COLO668 (cell line): ENCODE measurements at regions not wholly inside any gene's neighbourhood (a gene's known extent, or its start where the extent isn't known, plus 50 kb on each side); places are given as distances from the start of the nearest gene placed in this dataset.

Experiments
- DNase-seq: peaks from one replicate; lab custom pipeline; 2025; ENCODE audit not compliant: unreplicated experiment; lab: John Stamatoyannopoulos, UW

DNA sequence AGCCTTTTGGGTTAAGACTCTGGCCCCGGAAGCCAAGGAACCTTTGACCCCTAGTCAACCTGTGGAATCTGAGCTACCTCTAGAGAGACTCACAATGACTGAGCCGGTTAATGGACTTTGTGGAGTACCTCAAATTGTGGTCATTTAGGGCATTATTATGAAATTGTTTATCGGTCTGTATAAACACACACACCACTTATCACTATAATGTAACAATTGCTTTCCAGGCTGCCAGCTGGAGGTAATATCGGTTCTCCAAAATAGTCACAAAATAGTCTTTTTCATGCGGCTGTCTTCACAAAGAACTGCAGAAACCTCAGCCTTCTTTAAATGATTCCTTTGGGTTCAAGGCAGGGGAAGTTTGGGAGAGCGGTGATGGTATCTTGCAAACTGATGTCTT is 144.2 kb downstream of the DACT1 start:
- DNase-seq = no peak

DNA sequence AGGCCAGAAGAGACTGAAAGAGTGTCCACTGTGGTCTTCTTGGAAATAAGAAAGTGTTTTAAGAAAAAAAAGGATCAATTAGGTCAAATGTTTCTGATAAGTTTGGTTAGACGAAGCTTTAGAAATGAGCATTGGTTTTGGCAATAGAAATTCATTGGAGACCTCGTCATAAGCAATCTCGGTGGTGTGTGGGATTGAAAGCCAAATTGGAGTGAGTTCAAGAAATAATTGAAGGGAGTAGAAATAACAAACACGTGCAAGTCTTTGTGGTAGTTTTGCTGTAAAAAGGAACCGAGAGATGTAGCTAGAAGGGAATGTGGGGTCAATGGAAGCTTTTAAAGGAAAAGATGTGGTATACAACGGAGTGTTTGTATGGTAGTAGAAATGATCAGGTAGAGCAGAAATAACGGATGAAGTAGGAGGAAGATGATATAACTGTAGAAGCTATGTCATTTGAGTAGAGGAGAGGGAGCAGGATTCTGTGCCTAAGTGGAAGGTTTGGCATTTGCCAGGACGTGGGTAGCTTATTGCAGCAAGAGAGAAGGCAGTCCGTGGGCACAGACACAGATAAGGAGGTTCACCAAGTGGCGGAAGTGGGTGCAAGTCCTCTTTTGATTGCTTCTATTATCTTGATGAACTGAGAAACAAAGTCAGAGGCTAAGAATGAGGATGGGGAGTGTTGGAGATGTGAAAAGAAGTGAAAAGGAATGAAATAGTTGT is 146.2 kb downstream of the DACT1 start:
- no peak for DNase-seq

DNA sequence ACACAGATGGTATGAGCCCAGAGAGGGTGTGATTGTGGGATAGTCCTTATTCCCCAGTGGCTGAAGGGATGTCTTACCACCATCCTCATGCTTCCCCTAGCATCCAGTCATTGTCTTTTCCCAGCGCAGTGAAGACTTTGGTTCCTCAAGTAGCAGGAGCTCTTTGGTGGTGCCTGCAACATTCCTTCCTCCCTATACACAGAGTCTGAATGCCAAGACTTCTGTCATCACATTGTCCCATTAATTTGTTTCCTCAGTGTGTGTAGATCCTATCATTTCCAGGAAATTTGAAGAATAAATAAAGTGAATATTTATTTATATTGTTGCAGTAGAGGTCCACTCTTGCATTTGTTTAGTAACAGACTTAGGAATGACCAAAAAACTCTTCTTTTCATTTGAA is 147.2 kb downstream of the DACT1 start:
- DNase-seq = no peak

DNA sequence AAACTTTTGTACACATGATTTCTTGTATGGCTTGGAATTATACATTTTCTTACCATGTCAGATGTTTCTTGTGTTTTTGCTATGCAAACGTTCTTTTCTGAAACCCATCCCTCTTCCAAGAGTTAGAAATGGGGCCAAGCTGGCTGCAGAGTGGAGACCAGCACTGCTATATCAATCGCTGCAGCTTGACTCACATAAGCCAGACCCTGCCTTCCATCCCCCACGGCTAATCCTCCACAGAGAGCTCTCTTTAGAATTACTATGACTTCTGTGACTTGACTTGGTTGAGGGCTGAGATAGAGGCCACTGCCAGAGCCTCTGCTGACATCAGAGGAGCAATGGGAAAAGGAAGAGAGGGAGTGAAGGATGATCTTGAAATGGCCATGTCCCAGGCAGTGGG is 147.9 kb downstream of the DACT1 start:
- DNase-seq = no peak

DNA sequence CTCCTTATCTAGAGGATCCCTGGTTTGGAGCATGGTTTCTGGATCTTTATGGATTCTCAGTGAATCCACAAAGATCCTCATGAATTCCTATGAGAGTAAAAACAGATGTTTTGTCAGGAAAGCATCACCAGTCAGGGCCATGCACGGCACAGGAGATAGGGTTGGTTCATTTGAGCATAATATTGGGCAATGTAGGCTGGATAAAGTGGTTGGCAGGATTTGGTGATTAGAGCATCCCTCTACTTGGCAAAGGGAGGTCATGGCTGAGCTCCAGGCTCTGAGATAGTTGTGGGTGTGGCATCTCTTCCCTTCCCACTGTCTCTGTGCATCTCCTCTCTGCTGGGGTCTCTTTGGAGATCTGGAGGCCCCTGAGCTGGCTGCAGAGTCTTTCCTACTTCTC is 149.8 kb downstream of the DACT1 start:
- no peak for DNase-seq

DNA sequence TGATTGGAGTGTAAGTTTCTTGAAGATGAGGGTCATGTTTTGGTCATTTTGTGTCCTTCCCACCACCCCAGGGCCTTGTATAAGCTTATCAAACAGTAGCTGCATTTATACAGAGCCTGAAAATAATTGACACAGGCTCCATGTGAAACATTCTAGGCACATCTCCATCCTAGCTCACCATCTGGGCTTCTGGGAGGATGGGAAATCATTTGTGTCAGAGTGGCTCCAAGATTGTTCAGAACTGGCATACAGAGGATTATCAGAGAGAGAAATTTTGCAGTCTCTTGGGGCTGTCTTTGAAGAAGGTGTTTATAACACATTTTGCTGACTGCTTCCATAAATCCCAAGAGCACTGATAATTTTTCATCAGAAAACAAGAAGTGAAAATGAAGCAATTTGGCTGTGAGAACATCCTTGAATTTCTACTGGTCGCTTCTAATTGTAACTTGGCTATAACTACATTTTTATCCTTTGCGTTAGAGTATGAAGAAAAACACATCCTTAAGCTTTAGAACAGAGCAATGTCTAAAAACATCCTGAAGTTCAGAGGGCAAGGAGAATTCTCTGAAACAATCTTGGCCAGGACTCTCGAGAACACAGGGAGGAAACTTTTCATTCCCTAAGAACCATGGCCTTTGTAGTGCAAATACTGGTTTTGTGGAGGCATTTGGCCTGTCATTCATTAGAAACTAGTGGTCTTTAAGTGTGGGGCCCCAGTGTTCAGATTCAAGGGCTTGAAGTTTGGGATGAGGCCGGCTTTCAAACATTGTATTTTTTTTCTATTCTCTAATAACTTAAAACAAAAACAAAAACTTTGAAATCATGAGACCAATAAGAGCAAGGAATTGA is 151.1 kb downstream of the DACT1 start:
- no peak for DNase-seq

DNA sequence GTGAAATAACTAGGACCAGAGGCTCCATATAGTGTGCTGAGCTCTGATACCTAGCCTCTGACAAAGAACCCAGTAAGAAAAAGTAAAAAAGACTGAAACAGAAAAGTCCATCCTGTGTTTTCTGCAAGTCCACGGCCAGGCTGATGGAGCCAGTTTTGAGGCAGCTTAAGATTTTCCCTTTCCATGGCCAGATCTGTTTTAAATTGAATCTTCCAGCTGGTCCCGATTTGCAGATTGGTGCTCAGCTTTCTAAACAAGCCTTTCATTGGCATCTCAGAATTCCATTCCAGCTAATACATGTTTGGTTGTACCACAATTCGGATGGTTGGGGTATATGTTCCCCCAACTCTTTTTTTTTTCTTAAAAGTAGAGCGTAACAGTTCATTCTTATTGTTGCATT is 152.0 kb downstream of the DACT1 start:
- no peak for DNase-seq

DNA sequence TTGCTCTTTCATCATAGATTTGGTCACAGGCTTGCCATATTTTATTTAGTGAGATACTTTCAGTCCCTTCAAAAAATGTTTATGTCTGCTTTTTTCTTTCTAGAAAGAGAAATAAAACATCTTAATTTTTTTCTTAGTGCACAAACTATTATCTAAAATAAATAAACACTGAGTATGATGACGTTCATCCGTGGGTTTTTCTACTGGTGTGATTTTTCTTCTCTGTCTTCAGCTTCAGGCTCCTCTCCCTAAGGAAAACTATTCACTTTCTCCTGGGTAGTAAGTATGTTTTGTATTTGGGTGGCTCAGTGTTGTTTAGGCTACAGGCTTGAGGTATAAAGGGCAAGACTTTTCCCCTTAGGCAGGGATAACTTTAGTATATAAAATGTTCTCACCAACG is 154.7 kb downstream of the DACT1 start:
- no peak for DNase-seq

DNA sequence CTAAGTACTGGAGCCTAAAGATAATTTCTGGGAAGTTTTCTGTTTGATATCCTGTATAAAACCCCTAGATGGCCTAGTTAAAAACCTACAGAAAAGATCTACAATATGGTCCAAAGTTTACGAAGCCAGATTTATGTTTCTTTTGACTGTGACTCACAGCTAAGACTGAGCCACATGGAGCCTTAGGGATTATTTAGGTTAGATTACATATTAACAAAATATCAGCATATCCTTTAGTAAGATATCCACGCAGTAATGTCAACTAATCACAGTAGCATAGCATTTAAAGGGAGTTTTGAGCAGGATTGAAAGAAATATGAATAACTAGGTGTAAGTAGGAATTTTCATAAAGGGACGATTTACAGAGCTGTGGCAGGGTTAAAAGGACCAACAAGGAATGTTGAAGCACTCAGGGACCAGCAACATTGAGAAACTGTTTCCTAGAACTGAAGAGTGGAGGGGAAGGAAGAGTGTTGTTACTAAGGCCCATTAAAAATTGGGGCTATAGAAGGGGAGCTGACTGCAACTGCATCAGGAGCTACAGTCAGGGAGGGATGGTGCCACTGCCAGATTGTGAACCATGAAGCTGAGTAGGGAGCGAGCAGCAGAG is 155.5 kb downstream of the DACT1 start:
- no peak for DNase-seq

DNA sequence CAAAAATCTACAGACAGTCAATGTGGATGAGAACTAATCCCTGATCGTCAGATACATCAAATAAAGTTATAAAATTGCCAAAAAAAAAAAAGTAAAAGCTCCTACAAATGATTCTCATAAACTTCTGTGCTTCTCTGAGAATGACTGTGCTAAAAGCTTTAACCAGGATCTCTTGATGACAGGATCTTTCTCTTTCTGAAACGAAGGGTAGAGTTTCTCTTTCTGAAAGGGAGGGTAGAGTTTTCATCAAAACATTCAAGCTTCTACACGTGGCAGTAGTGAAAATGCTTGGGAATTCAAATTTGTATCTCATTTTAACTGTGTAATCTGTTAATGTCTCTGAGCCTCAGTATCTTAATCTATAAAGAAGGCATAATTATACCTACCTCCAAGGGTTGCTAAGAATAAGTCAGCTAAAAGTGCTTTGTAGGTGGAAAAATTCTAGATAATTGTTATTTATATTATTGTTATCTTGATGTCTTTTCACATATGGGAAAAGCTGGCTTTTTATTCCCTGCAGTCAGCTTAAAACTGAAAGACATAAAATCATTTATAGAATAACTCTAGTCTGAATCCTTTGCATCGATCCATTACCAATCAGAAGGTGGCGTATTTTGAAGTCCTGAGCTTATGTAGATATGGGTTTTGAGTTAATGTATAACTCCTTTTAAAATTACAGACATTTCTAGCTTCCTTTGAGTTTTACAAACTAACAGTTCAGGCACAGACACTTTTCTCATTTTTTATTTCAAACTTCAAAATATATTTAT is 157.4 kb downstream of the DACT1 start:
- DNase-seq = no peak

DNA sequence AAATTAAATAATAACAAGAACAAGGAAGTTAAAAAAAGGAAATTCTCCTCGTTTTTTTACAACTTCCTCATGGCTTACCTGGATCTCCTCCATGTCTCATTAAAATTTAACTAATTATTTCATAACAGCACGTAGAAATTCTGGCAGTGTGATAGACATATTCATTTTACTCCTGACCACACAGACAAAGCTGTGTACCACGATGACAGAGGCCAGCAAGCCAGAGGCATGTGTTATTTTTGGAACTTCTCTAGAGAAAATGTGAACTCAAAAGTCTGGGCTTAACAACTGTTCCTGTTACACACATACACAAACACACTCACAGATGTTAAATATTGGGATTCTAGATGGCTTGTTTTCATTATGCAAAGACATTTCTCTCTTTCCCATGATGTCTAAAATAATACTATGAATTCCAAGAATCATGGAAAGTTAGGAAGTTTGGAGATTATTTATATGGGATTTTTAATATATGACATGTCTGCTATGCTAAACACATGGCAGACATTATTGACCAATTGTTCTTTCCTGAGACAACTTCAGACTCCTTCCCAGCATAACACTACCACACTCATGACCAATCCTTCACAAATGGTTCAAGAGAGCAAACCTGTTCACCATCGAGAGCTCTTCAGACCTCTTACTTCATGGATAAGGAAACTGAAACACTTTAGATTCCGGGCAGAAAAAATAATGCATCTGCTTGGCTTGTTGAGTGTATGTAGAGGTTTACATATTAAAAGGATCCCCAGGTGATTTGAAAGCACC is 158.7 kb downstream of the DACT1 start:
- no peak for DNase-seq

DNA sequence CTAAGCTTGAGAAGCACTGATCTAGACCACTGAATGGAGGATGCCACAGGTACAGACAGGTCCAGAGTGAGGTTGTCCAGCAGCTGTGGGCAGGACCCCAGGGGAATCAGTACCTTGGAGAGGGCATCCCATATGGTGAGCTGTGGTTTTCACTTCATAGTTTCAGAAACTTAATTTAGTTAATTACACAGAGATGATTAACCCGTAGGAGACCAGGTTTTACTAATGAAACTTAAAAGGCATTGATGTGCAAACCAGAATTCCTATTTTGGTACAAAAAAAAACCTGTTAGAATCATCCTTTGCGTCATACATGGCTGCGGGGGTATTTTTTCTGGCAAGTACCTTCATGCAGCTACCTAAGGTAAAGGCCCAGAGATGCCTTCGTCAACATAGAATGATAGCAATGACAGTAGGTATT is 159.3 kb downstream of the DACT1 start:
- no peak for DNase-seq

DNA sequence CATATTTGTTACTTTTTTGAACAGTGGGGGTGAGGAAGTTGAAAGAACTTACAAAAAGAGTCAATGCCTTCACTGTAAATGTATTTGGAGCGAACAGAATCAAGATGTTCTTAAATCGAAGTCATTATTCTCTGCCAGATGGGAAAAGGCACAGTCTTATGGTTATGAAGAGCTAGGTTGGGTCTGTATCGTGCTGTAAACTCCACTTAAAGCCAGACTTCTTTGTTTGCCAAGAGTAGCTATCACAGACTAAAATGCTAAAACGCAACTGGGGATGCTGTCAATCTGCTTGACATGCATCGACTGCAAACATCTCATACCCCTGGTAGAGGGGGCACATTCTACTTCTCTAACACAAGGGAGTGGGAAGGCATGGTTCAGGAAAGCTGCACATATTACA is 160.4 kb downstream of the DACT1 start:
- DNase-seq = no peak

DNA sequence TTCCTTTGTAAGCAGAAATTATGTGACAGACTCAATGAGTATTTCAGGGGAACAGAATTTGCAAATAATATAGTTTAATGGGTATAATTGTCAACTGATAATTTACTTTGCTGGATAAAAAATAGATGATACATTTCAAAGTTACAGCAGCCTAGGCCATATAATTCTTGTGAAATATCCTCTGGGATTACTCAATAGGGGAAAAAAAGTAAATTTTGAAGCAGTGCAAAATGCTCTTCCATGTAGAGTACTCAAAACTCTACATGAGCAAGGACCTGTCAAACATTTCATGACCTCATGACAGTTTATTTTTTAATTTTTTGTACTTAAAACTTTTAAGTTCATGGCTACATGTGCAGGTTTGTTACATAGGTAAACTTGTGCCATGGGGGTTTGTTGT is 163.3 kb downstream of the DACT1 start:
- DNase-seq = no peak

DNA sequence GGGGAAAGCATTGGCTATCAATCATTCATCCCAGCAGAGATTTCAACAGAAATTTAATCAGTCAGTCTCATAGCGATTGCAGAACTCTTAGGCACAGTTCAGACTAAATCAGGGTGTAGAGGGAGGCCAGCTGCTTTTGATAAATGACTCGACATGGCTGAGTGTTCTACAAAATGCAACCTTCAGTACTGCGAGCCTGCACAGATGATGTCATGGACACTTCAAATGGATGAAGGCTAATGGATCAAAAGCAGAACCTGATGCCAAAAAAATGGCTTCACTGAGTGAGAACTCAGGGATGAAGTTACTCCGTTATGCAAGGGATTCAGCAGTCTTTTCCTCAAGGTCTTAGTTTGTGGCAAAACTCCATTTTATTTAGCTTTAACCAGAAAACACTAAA is 167.3 kb downstream of the DACT1 start:
- no peak for DNase-seq

DNA sequence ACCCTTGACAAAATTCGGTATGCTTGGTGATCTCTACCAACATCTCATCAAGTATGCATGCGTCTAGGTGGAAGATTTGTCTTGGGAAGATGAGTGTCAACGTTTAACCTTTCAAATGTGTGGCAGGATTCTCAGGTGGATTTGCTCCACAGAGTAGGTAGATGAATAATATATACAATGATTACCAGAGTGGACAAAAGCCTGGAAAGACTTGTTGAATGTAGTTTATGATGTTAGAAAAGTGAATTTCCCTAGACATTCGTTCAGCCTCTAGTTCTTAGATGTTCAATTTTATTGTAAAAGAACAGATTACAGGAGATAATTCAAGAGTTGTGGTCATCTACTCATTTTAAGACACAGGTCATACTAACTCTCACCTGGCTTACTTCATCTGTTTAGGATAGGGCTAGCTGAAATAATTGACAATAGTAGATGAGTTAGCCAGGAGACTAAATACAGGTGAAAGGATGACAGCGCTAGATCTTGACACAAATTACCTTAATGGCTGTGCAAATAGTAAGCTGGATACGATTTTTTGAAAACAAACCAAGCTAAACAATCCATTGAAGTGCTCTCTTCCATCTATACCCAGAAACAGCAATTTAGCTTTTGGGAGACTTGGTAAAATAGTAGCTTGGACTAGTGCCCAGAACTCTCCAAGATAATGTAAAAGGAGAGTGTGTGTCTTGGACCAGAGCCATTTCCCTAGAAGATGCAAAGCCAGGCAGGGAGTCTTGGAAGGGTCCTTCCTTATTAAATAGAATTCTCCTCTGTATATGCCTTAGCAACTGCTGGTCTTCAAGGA is 168.0 kb downstream of the DACT1 start:
- no peak for DNase-seq

DNA sequence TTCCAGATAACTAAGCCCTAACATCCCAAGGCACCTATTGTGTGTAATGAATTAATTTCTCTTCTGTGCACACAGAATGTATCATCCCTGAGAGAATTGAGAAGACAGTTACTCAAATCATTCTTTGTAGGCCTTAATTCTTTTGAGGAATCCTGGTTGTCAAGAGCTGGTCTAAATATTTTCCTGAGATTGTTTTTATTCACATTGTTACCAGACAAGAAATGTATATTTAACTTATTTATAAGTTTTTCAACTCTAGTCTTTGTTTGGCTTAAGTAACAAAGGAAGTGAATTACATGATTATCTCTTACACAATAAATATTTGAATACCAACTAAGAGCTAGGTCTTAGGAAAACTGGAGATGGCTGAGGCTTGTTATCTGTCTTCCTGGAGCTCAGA is 169.4 kb downstream of the DACT1 start:
- no peak for DNase-seq

DNA sequence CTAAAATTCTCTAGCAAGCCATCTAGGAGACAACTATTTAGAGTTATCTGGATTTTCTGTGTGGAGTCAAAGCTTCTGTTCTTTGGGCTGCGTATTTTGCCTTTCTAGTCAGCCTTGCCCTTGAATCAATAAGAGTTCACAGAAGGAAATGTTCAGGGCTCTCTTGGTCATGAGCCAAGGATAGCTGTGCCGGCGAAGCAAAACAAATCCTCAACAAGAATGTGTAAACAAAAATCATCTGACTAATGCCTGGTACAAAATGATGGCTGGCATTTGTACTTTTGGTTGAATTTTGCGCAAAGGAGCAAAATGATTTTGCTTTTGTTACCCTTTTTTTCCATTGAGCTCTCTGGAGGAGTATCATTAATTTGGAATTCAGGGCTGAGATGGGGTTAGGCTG is 171.1 kb downstream of the DACT1 start:
- peak; percentile 32 for DNase-seq

DNA sequence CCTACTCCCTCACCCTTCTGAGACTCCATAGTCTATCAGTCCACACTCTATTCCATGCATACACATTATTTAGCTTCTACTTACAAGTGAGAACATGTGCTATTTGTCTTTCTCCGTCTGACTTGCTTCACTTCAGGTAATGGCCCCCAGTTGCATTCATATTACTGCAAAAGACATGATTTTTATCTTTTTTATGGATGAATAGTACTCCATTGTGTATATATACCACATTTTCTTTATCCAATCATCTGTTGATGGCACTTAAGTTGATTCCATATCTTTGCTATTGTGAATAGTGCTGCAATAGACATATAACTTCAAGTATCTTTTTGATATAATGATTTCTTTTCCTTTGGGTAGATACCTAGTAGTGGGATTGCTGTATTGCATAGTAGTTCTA is 171.8 kb downstream of the DACT1 start:
- no peak for DNase-seq
